ENCODE measurements at regions not wholly inside any gene's neighbourhood (a gene's known extent, or its start where the extent isn't known, plus 50 kb on each side); places are given as distances from the start of the nearest gene placed in this dataset.

DNA sequence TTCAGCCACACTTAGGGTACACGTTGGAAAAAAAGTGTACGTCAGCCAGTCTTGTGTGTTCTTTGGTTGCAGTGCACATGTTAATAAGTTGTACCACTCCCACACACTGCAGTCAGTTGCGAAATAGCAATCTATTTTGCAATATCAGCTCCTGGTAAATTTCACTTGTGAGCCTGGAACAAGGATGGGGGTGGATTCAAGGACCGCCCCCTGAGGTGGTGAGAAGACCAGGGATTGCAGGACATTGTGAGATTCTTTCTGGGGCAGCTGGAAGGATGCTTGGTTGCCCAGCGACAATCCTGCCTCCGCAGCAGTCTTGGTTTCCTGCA is 78.6 kb upstream of the ZFHX3 start:
- no peak for ATAC-seq
- TF ChIP-seq ZC3H10 (CRISPR knock-in tag; IDR thresholded peaks at IDR 0.05) = no peak
- TF ChIP-seq CSDC2 (CRISPR knock-in tag; IDR thresholded peaks at IDR 0.05) = no peak
- TF ChIP-seq BACH2 (CRISPR knock-in tag; IDR thresholded peaks at IDR 0.05; ENCODE audit: borderline replicate concordance) = no peak
- no peak for TF ChIP-seq ARNTL (CRISPR knock-in tag; IDR thresholded peaks at IDR 0.05; ENCODE audit: borderline replicate concordance, low read depth)
- TF ChIP-seq, protein P1, sequence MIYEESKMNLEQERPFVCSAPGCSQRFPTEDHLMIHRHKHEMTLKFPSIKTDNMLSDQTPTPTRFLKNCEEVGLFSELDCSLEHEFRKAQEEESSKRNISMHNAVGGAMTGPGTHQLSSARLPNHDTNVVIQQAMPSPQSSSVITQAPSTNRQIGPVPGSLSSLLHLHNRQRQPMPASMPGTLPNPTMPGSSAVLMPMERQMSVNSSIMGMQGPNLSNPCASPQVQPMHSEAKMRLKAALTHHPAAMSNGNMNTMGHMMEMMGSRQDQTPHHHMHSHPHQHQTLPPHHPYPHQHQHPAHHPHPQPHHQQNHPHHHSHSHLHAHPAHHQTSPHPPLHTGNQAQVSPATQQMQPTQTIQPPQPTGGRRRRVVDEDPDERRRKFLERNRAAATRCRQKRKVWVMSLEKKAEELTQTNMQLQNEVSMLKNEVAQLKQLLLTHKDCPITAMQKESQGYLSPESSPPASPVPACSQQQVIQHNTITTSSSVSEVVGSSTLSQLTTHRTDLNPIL (CRISPR knock-in tag; IDR thresholded peaks at IDR 0.05; ENCODE audit: low read depth) = no peak
- TF ChIP-seq RARB (CRISPR knock-in tag; IDR thresholded peaks at IDR 0.05) = no peak
- TF ChIP-seq ZNF565 (CRISPR knock-in tag; conservative IDR thresholded peaks at IDR 0.05; ENCODE audit: low read depth) = no peak
- no peak for TF ChIP-seq SNAI2 (CRISPR knock-in tag; IDR thresholded peaks at IDR 0.05)
- no peak for TF ChIP-seq ZNF70 (CRISPR knock-in tag; IDR thresholded peaks at IDR 0.05)
- TF ChIP-seq, protein P2, sequence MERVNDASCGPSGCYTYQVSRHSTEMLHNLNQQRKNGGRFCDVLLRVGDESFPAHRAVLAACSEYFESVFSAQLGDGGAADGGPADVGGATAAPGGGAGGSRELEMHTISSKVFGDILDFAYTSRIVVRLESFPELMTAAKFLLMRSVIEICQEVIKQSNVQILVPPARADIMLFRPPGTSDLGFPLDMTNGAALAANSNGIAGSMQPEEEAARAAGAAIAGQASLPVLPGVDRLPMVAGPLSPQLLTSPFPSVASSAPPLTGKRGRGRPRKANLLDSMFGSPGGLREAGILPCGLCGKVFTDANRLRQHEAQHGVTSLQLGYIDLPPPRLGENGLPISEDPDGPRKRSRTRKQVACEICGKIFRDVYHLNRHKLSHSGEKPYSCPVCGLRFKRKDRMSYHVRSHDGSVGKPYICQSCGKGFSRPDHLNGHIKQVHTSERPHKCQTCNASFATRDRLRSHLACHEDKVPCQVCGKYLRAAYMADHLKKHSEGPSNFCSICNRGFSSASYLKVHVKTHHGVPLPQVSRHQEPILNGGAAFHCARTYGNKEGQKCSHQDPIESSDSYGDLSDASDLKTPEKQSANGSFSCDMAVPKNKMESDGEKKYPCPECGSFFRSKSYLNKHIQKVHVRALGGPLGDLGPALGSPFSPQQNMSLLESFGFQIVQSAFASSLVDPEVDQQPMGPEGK (CRISPR knock-in tag; IDR thresholded peaks at IDR 0.05; ENCODE audit: borderline replicate concordance) = no peak
- no peak for TF ChIP-seq ZNF8 (CRISPR knock-in tag; IDR thresholded peaks at IDR 0.05)
- no peak for TF ChIP-seq ISL1 (CRISPR knock-in tag; IDR thresholded peaks at IDR 0.05)
- TF ChIP-seq ZFP3 (CRISPR knock-in tag; IDR thresholded peaks at IDR 0.05) = no peak
- TF ChIP-seq GLIS3 (CRISPR knock-in tag; IDR thresholded peaks at IDR 0.05) = no peak
- TF ChIP-seq, protein P3, sequence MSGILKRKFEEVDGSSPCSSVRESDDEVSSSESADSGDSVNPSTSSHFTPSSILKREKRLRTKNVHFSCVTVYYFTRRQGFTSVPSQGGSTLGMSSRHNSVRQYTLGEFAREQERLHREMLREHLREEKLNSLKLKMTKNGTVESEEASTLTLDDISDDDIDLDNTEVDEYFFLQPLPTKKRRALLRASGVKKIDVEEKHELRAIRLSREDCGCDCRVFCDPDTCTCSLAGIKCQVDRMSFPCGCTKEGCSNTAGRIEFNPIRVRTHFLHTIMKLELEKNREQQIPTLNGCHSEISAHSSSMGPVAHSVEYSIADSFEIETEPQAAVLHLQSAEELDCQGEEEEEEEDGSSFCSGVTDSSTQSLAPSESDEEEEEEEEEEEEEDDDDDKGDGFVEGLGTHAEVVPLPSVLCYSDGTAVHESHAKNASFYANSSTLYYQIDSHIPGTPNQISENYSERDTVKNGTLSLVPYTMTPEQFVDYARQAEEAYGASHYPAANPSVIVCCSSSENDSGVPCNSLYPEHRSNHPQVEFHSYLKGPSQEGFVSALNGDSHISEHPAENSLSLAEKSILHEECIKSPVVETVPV (CRISPR knock-in tag; IDR thresholded peaks at IDR 0.05) = no peak

DNA sequence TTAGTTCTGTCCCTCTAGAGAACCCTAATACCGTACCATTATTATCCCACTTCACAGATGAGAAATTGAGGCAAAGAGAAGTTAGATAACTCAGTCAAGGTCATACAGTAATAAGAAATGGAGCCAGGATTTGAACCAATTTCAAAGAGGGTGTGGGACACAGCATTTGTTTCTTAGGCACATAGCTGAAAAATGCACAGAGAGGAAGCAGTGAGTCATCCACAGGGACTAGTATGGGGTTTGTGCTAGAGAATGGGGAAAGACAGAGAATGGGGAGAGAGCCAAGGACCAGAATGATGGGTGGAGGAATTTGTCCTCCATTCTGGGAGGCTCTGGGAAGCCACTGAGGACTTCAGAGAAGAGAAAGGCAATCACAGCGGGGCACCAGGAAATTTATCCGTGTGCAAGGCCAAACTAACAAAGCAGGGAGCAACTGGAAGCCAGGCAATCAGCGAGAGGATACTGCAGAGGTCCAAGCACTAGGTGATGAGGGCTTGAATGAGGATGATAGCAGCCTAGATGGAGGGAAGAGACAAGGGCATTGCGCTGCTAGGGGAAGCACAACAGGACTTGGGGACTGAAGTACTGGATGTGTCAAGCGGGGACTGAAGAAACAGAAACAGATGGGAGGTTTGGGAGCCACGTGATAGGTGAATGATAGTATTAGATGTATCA is 78.1 kb upstream of the ZFHX3 start:
- TF ChIP-seq, protein P1 (CRISPR knock-in tag; IDR thresholded peaks at IDR 0.05; ENCODE audit: low read depth) = no peak
- TF ChIP-seq, protein P2 (CRISPR knock-in tag; IDR thresholded peaks at IDR 0.05; ENCODE audit: borderline replicate concordance) = no peak
- peak; percentile 88 for ATAC-seq

DNA sequence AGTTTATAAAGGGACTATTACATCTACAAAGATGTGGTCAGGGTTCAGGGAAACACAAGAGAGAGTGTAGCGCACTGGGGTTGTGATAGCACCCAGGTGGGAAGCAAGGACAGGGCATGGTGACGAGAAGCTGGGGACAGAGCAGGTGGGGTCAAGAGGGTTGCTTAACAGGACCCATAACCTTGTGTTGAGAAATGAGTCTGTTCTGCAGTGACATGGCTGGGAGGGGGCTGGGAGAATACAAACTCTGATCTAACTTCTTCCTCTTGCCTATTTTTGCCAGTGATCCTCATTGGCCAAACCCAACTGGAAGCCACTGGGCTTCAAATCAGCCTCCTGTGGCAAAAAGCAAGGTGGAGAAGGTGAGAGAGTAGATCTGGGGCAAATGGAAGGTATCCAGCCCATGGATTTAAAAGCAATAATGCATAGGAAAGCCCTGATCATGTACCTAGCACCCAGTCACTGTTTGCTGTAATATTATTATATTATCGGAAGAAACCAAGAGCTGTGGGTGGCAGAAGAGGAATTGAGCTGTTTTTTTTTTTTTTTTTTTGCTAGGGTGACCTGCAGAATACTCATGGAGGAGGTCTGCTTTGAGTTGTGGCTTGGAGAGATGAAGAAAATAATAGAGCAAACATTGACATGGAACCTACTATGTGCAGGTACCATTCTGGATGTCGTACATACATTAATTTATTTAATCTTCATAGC is 76.9 kb upstream of the ZFHX3 start:
- TF ChIP-seq ZNF8 (CRISPR knock-in tag; IDR thresholded peaks at IDR 0.05) (no peak), ARNTL (CRISPR knock-in tag; IDR thresholded peaks at IDR 0.05; ENCODE audit: borderline replicate concordance, low read depth) (no peak)
- TF ChIP-seq, protein P3 (CRISPR knock-in tag; IDR thresholded peaks at IDR 0.05) = no peak
- no peak for ATAC-seq

DNA sequence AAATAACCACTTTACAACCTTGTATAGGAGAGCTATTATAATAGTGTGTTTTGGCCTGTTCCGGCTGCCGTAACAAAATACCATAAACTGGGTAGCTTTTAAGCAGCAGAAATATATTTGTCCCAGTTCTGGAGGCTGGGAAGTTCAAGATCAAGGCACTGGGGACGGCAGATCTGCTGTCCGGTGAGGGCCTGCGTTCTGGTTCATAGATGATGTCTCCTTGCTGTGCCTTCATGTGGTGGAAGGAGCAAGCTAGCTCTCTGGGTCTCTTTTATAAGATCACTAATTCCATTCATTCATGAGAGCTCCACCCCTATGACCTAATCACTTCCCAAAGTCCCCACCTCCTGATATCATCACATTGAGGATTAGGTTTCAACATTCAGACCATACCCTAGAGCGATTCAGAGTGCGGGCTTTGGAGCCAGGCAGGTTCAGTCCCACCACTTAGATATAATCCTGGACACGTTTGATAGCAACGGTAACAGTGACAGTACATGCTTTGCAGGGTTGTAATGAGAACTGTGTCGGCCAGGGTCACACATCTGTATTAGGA is 76.2 kb upstream of the ZFHX3 start:
- ATAC-seq = no peak
- TF ChIP-seq TCF4 (CRISPR knock-in tag; IDR thresholded peaks at IDR 0.05; ENCODE audit: borderline replicate concordance) (no peak), ZNF565 (CRISPR knock-in tag; conservative IDR thresholded peaks at IDR 0.05; ENCODE audit: low read depth) (no peak), ZFP3 (CRISPR knock-in tag; IDR thresholded peaks at IDR 0.05) (no peak), ZC3H10 (CRISPR knock-in tag; IDR thresholded peaks at IDR 0.05) (no peak), TOX (CRISPR knock-in tag; IDR thresholded peaks at IDR 0.05; ENCODE audit: borderline replicate concordance) (no peak), ISL1 (CRISPR knock-in tag; IDR thresholded peaks at IDR 0.05) (no peak), RARB (CRISPR knock-in tag; IDR thresholded peaks at IDR 0.05) (no peak), SNAI2 (CRISPR knock-in tag; IDR thresholded peaks at IDR 0.05) (no peak), BACH2 (CRISPR knock-in tag; IDR thresholded peaks at IDR 0.05; ENCODE audit: borderline replicate concordance) (no peak), ARNTL (CRISPR knock-in tag; IDR thresholded peaks at IDR 0.05; ENCODE audit: borderline replicate concordance, low read depth) (no peak), ZNF70 (CRISPR knock-in tag; IDR thresholded peaks at IDR 0.05) (no peak), ZNF8 (CRISPR knock-in tag; IDR thresholded peaks at IDR 0.05) (no peak), ESRRG (CRISPR knock-in tag; IDR thresholded peaks at IDR 0.05) (no peak), CSDC2 (CRISPR knock-in tag; IDR thresholded peaks at IDR 0.05) (no peak), GLIS3 (CRISPR knock-in tag; IDR thresholded peaks at IDR 0.05) (no peak)
- TF ChIP-seq, protein P4, sequence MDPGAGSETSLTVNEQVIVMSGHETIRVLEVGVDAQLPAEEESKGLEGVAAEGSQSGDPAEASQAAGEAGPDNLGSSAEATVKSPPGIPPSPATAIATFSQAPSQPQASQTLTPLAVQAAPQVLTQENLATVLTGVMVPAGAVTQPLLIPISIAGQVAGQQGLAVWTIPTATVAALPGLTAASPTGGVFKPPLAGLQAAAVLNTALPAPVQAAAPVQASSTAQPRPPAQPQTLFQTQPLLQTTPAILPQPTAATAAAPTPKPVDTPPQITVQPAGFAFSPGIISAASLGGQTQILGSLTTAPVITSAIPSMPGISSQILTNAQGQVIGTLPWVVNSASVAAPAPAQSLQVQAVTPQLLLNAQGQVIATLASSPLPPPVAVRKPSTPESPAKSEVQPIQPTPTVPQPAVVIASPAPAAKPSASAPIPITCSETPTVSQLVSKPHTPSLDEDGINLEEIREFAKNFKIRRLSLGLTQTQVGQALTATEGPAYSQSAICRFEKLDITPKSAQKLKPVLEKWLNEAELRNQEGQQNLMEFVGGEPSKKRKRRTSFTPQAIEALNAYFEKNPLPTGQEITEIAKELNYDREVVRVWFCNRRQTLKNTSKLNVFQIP (CRISPR knock-in tag; IDR thresholded peaks at IDR 0.05; ENCODE audit: borderline replicate concordance, low read depth) = no peak
- TF ChIP-seq, protein P1 (CRISPR knock-in tag; IDR thresholded peaks at IDR 0.05; ENCODE audit: low read depth) = no peak

All from SK-N-SH treated with all-trans-retinoic acid at 6 μM for 48 hours (cell line).